GM19238 (cell line): ENCODE measurements at regions not wholly inside any gene's neighbourhood (a gene's known extent, or its start where the extent isn't known, plus 50 kb on each side); places are given as distances from the start of the nearest gene placed in this dataset.
"Not testable (repeated sequence)": the region's sequence is repeated elsewhere in the genome, so short reads cannot be mapped to it uniquely, and the experiment has no call there.

Experiments used
- DNase-seq: peaks from one replicate; pipeline ENCODE4 v3.0.0; 2011; ENCODE audit warnings: low spot score; ENCODE audit not compliant: insufficient read length

GRCh38 chr2:66243809-66244208 lies 191.1 kb upstream of the MEIS1 start:
- DNase-seq = not testable (repeated sequence)

DNA sequence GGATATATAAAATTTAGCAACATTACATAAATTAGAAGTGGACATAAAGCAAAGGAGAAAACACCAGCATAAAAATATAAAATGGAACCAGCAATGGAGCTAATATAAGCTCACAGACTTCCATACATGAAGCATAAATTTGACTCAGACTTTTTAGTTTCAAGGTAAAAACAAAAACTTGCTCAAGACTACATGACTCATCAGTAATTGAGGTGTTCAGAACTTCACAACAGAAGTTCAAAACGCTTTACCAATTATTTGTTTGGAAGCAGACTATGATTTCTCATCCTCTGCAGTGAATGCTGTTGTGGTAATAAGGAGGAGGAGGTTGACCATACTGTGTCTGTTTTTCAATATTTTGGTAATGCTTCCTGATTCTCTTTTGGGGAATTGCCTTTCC lies 192.0 kb upstream of the MEIS1 start:
- DNase-seq = not testable (repeated sequence)

DNA sequence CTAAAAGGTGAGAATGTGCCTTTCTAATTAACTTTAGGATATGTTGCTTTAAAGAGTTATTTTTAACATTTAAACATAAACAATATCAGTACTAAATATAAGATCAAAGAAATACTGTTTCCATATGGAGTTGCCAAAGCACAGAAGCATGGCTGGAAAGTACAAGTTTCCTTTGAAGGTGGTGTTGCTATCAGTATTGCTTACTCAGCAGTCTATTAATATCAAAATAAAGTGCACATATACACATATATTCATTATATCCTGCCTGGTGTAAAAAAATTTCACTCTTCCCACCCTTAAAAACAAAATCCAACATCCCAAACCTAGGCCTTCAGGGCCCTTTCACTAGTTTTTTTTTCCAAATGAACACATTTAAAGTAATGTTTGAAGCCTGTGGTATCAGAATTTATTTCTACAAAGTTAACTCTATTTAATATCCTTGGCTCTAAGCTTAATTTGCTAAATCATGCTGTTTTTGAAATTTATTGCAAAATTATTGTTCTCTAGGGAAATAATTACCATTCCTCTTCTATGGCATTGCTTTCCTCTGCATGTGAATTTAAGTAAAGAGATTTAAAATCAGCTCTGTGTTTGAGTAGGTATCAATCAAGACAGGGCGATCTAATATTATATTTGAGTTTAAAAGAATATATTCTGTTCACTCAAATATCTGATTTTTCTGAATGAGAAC lies 192.7 kb upstream of the MEIS1 start:
- DNase-seq = no peak

GRCh38 chr2:66240286-66240685 lies 194.6 kb upstream of the MEIS1 start:
- DNase-seq = no peak

DNA sequence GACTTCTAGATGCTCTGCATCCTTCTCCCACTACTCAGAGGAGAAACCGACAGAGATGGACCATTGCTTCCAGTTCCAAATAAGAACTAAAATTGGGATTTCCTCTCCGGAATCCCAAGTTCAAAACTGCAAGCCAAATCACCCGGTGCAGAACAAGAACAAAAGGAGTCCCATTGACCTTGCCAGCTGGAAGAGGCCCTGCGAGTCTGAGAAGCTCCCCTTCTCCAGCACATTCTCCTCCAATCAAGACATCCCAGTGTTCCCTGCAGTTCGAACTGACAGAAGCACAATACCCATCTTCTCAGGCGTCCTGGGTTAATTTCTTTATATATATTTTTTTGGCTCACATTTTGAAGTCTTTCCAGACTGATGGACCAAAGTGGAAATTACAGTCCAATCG lies 195.3 kb upstream of the MEIS1 start:
- no peak for DNase-seq

GRCh38 chr2:66237803-66238379 lies 197.0 kb upstream of the MEIS1 start:
- DNase-seq = no peak

GRCh38 chr2:66236816-66237802 lies 197.8 kb upstream of the MEIS1 start:
- DNase-seq = no peak

DNA sequence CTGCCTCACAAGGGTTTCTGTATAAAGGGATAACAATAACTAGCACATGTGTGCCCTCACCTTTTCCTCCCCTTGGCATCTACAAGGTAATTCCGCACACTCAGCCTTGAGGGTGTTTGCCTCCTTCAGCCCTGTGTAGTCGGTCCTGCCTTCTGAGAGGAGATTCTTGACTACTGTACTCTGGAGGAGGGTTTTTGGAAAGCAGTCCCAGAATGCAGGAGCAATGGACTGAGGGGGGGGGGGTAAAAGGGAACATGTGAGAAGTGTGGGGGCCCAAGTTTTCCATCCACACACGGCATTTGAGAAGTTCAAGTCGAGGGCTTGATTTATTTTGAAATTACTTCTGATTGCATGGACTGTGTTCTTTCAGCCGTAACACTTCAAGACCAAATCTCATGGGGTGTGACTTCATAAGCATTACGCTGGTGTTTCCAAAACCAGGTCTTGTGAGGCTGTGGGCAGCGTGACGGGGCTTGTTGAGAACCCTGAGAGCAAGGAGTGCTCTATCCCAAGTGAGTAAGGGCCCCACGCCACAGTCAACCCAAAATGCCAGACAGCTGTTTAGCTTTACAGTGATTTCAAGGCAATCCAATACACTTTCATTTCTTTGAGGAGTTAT lies 198.7 kb upstream of the MEIS1 start:
- no peak for DNase-seq

DNA sequence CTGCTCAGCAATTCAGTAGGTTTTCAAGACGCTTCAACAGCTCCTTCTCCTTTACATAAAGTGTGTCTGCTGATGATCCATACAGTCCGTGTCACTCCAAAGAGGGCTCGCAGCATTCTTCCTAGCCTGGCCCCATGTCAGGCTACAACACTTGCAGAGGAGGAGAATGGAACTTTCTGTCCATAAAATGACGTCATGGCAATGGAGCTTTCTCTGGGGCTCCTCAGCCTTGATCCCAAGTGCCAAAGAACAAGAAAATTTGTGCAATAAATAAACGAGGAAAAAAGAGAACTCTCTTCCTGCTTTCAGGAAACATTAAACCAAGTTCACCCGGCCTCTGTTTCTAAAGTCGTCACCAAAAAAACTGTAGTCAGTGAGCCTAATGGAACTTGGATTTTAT lies 199.5 kb upstream of the MEIS1 start:
- no peak for DNase-seq

- DNase-seq = no peak
Measured at GRCh38 chr2:66233981-66234380, 200.9 kb upstream of the MEIS1 start.

DNA sequence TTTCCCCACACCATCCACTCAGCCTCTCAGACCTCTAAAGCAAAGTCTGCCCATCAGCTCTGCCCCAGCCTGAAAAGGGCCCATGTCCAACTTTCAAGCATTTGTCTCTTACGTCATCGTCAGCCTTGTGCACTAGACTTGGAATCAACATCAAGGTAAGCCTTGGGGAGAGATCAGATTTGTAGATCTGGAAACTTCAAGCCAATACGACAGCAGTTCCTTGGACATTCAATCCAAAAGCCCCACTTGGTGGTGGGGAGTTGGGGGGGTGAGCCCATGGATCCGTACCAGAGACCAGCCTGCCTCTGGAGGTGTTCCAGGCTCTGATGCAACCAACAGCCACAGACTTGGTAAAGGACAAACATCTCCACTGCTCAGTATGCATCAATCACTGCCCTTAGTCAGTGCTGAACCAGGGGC lies 206.8 kb upstream of the MEIS1 start:
- no peak for DNase-seq

GRCh38 chr2:66217039-66217585 lies 217.8 kb upstream of the MEIS1 start:
- no peak for DNase-seq

- no peak for DNase-seq
Measured at GRCh38 chr2:66212749-66213148, 222.2 kb upstream of the MEIS1 start.

- no peak for DNase-seq
Measured at GRCh38 chr2:66202586-66202985, 232.3 kb upstream of the MEIS1 start.

DNA sequence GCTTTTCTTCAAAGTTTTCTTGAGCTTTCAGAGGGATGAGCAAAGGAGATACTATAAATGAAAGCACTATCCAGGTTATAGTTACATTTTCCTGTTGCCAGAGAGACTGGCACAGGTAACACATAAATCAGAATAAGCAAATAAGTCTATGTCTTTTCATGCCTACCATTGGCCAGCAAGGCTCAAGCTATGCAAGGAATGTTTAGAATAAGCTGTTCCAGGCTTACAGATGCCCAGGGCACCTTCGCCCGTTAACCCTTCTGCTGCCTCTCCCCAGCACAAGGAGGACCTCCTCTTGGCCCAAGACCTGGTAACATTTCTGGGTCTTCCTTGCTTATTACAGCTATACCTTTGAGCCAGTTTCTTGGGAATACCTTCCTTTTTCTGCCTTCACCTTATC lies 233.7 kb upstream of the MEIS1 start:
- no peak for DNase-seq

DNA sequence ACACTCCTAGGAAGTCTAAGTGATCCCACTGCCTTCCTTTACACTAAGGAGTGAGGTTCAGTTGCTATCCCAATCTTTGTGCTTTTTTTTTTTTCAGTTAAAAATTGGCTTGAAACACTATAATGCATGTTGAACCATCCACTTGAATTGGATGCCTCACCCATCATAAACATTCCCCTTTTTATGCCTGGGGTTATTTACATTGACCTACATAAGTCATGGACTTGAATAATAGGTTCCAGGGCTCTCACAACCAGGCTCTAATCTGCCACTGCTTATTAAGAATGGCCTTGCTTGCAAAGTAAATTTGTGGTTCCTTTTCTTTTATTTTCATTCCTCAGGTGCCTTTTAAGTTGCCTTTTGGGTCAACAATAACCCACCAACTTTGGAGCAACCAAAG lies 236.1 kb upstream of the MEIS1 start:
- DNase-seq = no peak

- DNase-seq = no peak
Measured at GRCh38 chr2:66192888-66193287, 242.0 kb upstream of the MEIS1 start.

GRCh38 chr2:66191311-66191710 lies 243.6 kb upstream of the MEIS1 start:
- no peak for DNase-seq

GRCh38 chr2:66189553-66189952 lies 245.4 kb upstream of the MEIS1 start:
- DNase-seq = no peak

GRCh38 chr2:66186537-66186936 lies 248.4 kb upstream of the MEIS1 start:
- DNase-seq = no peak

- DNase-seq = no peak
Measured at GRCh38 chr2:66185497-66186054, 249.3 kb upstream of the MEIS1 start.
